OCI-LY7 (cell line): ENCODE measurements at regions not wholly inside any gene's neighbourhood (a gene's known extent, or its start where the extent isn't known, plus 50 kb on each side); places are given as distances from the start of the nearest gene placed in this dataset.

Experiments
- CTCF ChIP-seq: fragments of 200-600 bp; sonication (generic); conservative IDR thresholded peaks from 2 replicates; pipeline ENCODE4 v1.5.1; 2014; ENCODE audit warnings: mild to moderate bottlenecking, antibody characterized with exemption, low read length, moderate library complexity, mixed read lengths
- EZH2phosphoT487 ChIP-seq: fragments of 200-600 bp; sonication (generic); IDR thresholded peaks from 2 replicates; pipeline ENCODE4 v1.6.1; 2018; ENCODE audit warnings: low read depth, borderline replicate concordance, mild to moderate bottlenecking, mixed run types, antibody characterized with exemption, low read length, moderate library complexity, mixed read lengths

GRCh38 chr14:45362505-45362904, 109.5 kb upstream of the MIS18BP1 start:
- TF ChIP-seq CTCF (no peak), EZH2phosphoT487 (no peak)
